CD14-positive monocyte (primary cell): ENCODE measurements at regions not wholly inside any gene's neighbourhood (a gene's known extent, or its start where the extent isn't known, plus 50 kb on each side); places are given as distances from the start of the nearest gene placed in this dataset.

Source experiments
- DNase-seq, 3 donors: peaks; one replicate each; pipeline ENCODE4 v3.0.0-alpha.2; 2011 to 2022
- H2AFZ ChIP-seq: 2 replicates; pipeline ENCODE4 v1.6.0; 2012; ENCODE audit warnings: mild to moderate bottlenecking, low read depth, low read length, inconsistent platforms; ENCODE audit not compliant: insufficient read depth, poor library complexity, severe bottlenecking
- H3K27ac ChIP-seq, 2 donors: 1 replicate in 1 of 2; 2 replicates in 1 of 2; pipeline ENCODE4 v1.5.1; 2012 to 2013; ENCODE audit warnings: low read length in 2 of 2, control low read depth in 1 of 2, inconsistent platforms in 1 of 2, low read depth in 1 of 2, mild to moderate bottlenecking in 1 of 2
- H3K27me3 ChIP-seq, 2 donors: one replicate each; pipeline versions ENCODE4 v1.6.0 to v1.6.1; 2011 to 2013; ENCODE audit warnings: low read length in 2 of 2; ENCODE audit not compliant: control insufficient read depth in 2 of 2, insufficient read depth in 2 of 2
- H3K36me3 ChIP-seq, 2 donors: replicated peaks in 1 of 2; 1 replicate in 1 of 2; 2 replicates in 1 of 2; pipeline versions ENCODE4 v1.5.1 to v1.6.1; 2012 to 2013; ENCODE audit warnings: low read length in 2 of 2, control low read depth in 1 of 2, inconsistent platforms in 1 of 2, mild to moderate bottlenecking in 1 of 2; ENCODE audit not compliant: insufficient read depth in 2 of 2, control insufficient read depth in 1 of 2
- H3K4me1 ChIP-seq, 2 donors: 1 replicate in 1 of 2; 2 replicates in 1 of 2; pipeline versions ENCODE4 v1.5.1 to v1.6.1; 2012 to 2013; ENCODE audit warnings: low read length in 2 of 2, control low read depth in 1 of 2, inconsistent platforms in 1 of 2, mild to moderate bottlenecking in 1 of 2, moderate library complexity in 1 of 2; ENCODE audit not compliant: insufficient read depth in 2 of 2, control insufficient read depth in 1 of 2
- H3K4me2 ChIP-seq: replicated peaks from 2 replicates; pipeline ENCODE3; 2012; ENCODE audit warnings: low read length, moderate library complexity, mild to moderate bottlenecking; ENCODE audit not compliant: poor library complexity, severe bottlenecking; ENCODE audit errors: extremely low read depth
- H3K4me3 ChIP-seq, 3 experiments: fragments of 200-600 bp in 1 of 3; sonication (generic) in 1 of 3; replicated peaks in 1 of 3; 1 replicate in 2 of 3; 2 replicates in 1 of 3; pipeline ENCODE4 v1.5.1; 2011 to 2013; ENCODE audit warnings: low read length in 3 of 3, mild to moderate bottlenecking in 3 of 3, control low read depth in 2 of 3, low read depth in 2 of 3, inconsistent platforms in 1 of 3, moderate library complexity in 1 of 3
- H3K79me2 ChIP-seq: 2 replicates; pipeline ENCODE4 v1.6.0; 2012; ENCODE audit warnings: mild to moderate bottlenecking, control low read depth, inconsistent platforms, low read length, moderate library complexity; ENCODE audit not compliant: insufficient read depth
- H3K9ac ChIP-seq: 2 replicates; pipeline ENCODE4 v1.6.0; 2017; ENCODE audit warnings: low read length, mild to moderate bottlenecking; ENCODE audit not compliant: insufficient read depth, poor library complexity, severe bottlenecking
- H3K9me3 ChIP-seq, 2 donors: replicated peaks in 1 of 2; 1 replicate in 1 of 2; 2 replicates in 1 of 2; pipeline versions ENCODE4 v1.5.1 to v1.6.1; 2012 to 2013; ENCODE audit warnings: low read length in 2 of 2, control low read depth in 1 of 2; ENCODE audit not compliant: control insufficient read depth in 1 of 2, insufficient read depth in 1 of 2
- H4K20me1 ChIP-seq: 2 replicates; pipeline ENCODE4 v1.6.0; 2012; ENCODE audit warnings: mild to moderate bottlenecking, low read length, control low read depth, moderate library complexity; ENCODE audit not compliant: insufficient read depth
- H3K27ac Mint-ChIP-seq, 7 donors: one replicate each; pipeline ENCODE4 v1.8.0; 2020; ENCODE audit warnings: mild to moderate bottlenecking in 7 of 7, mixed read lengths in 7 of 7, moderate library complexity in 6 of 7, inconsistent platforms in 2 of 7
- H3K27me3 Mint-ChIP-seq, 3 donors: one replicate each; pipeline ENCODE4 v1.8.0; 2021 to 2022; ENCODE audit warnings: low read depth in 3 of 3, mild to moderate bottlenecking in 3 of 3, mixed read lengths in 3 of 3, moderate library complexity in 3 of 3, inconsistent platforms in 1 of 3
- H3K36me3 Mint-ChIP-seq, 2 donors: one replicate each; pipeline ENCODE4 v1.8.0; 2020; ENCODE audit warnings: mixed read lengths in 2 of 2, inconsistent platforms in 1 of 2, mild to moderate bottlenecking in 1 of 2
- H3K4me1 Mint-ChIP-seq: one replicate; pipeline ENCODE4 v1.8.0; 2020; ENCODE audit warnings: mild to moderate bottlenecking, mixed read lengths
- H3K4me3 Mint-ChIP-seq, 2 donors: one replicate each; pipeline ENCODE4 v1.8.0; 2020; ENCODE audit warnings: mild to moderate bottlenecking in 2 of 2, mixed read lengths in 2 of 2, moderate library complexity in 1 of 2
- H3K9me3 Mint-ChIP-seq, 7 donors: one replicate each; pipeline ENCODE4 v1.8.0; 2020 to 2022; ENCODE audit warnings: mixed read lengths in 7 of 7, mild to moderate bottlenecking in 6 of 7, moderate library complexity in 6 of 7, inconsistent platforms in 2 of 7
- CTCF ChIP-seq: fragments of 200-600 bp; IDR thresholded peaks from one replicate; pipeline ENCODE4 v1.8.0; 2022; ENCODE audit warnings: antibody characterized with exemption, mild to moderate bottlenecking
- WGBS: methylation state at CpG from one replicate; pipeline ENCODE4 v1.1.5; 2013; ENCODE audit warnings: missing lambda C conversion rate; ENCODE audit not compliant: insufficient coverage; 5-methylcytosine and 5-hydroxymethylcytosine counted together
- intact Hi-C, 2 donors: fragments of 100-400 bp; cut with micrococcal nuclease; formaldehyde crosslinking; loops; one replicate each; pipeline versions ENCODE4 v1.15.0 to v1.15.1; 2023

- no peak for DNase-seq
- Mint-ChIP-seq H3K9me3 (peaks cover 2 to 17% (median 9%) of the 10 kb centered on the region in 7 donors), H3K4me3 (no peak overlapping the region), H3K36me3 (no peaks in the 10 kb centered on the region), H3K4me1 (peaks cover 1% of the 10 kb centered on the region), H3K27ac (no peak overlapping the region), H3K27me3 (peaks cover 0 to 2% (median 0%) of the 10 kb centered on the region in 3 donors)
- intact Hi-C loops: no loop called here
- no peaks in the 10 kb centered on the region for H3K79me2 ChIP-seq
- H3K4me1 ChIP-seq: no peaks in the 10 kb centered on the region
- H3K27ac ChIP-seq: no peak overlapping the region
- H3K36me3 ChIP-seq: no peaks in the 10 kb centered on the region
- peaks cover 0 to 12% of the 10 kb centered on the region in 2 donors for H3K9me3 ChIP-seq
- no peaks in the 10 kb centered on the region for H4K20me1 ChIP-seq
- H3K4me2 ChIP-seq: no peak overlapping the region
- WGBS: no CpG with 5 or more reads among the region's 1 CpG
- TF ChIP-seq CTCF: no peak
- no peak overlapping the region for H3K4me3 ChIP-seq
- H3K27me3 ChIP-seq: no peaks in the 10 kb centered on the region
- no peak overlapping the region for H2AFZ ChIP-seq
- no peak overlapping the region for H3K9ac ChIP-seq
Observed at GRCh38 chr16:52680993-52681392, 134.1 kb upstream of the TOX3 start.

GRCh38 chr16:52677501-52677900 lies 130.6 kb upstream of the TOX3 start:
- H3K27me3 ChIP-seq: no peaks in the 10 kb centered on the region
- peaks cover 1% of the 10 kb centered on the region for H3K4me1 Mint-ChIP-seq
- no peak overlapping the region for H2AFZ ChIP-seq
- H3K27me3 Mint-ChIP-seq: peaks cover 0 to 1% (median 1%) of the 10 kb centered on the region in 3 donors
- no peak overlapping the region for H3K27ac ChIP-seq
- intact Hi-C loops: no loop called here
- no peak overlapping the region for H3K4me2 ChIP-seq
- peak overlapping the region in 2 of 7 donors; percentile 26 to 51 for H3K27ac Mint-ChIP-seq
- no peaks in the 10 kb centered on the region for H3K79me2 ChIP-seq
- no peak overlapping the region for H3K4me3 Mint-ChIP-seq
- TF ChIP-seq CTCF: no peak
- H3K36me3 Mint-ChIP-seq: no peaks in the 10 kb centered on the region
- H3K4me3 ChIP-seq: no peak overlapping the region
- no peaks in the 10 kb centered on the region for H4K20me1 ChIP-seq
- H3K9me3 Mint-ChIP-seq: peaks cover 4 to 19% (median 9%) of the 10 kb centered on the region in 7 donors
- H3K9me3 ChIP-seq: peaks cover 0 to 22% of the 10 kb centered on the region in 2 donors
- H3K9ac ChIP-seq: no peak overlapping the region
- no CpG with 5 or more reads among the region's 2 CpGs for WGBS
- H3K36me3 ChIP-seq: no peaks in the 10 kb centered on the region
- DNase-seq: no peak
- no peaks in the 10 kb centered on the region for H3K4me1 ChIP-seq
